Activated CD8-positive, alpha-beta memory T cell treated with anti-CD3 and anti-CD28 coated beads for 24 hours (primary cell): ENCODE measurements at regions not wholly inside any gene's neighbourhood (a gene's known extent, or its start where the extent isn't known, plus 50 kb on each side); places are given as distances from the start of the nearest gene placed in this dataset.
A peak's percentile ranks its signal among the peaks of the same experiment; 100 is the strongest.

Experiments
- DNase-seq: peaks from one replicate; pipeline ENCODE4 v3.0.0-alpha.2; 2020

DNA sequence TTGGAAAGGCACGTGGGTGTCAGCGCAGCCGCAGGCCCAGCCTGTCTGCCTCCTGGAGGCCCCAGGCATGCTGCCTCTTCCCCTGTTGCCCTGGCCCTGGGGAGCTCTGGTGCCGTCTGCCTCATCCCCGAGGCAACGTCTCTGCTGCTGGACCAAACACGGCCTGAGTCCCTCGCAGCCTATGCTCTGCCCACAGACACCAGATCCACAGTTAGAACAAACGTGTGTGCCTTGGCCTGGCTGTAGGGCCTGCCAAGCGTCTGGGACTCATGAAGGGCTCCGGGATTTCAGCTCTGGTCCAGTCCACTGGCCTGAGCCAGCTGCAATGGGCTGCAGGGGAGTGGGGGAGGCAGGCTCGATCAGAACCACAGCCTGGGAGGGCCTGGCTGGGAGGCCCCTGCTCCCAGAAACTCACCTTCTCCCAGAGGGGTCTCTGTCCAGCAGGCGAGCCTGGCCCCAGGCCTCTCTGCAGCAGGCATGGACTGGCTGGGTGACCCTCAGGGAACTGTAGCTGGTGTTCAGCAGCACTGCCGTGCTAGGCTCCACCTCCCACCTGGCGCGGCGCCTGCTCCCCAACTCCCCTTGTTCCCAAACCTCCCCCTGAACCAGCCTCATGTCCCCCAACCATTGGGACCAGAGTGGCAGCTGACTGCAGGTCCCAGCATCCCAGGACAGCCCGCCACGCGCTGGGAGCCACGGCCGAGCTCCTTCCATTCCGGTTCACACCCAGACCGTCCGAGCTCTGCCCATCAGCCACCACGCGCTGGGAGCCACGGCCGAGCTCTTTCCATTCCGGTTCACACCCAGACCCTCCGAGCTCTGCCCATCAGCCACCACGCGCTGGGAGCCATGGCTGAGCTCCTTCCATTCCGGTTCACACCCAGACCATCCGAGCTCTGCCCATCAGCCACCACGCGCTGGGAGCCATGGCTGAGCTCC lies 197.0 kb downstream of the DLL1 start:
- DNase-seq: peak; percentile 55

DNA sequence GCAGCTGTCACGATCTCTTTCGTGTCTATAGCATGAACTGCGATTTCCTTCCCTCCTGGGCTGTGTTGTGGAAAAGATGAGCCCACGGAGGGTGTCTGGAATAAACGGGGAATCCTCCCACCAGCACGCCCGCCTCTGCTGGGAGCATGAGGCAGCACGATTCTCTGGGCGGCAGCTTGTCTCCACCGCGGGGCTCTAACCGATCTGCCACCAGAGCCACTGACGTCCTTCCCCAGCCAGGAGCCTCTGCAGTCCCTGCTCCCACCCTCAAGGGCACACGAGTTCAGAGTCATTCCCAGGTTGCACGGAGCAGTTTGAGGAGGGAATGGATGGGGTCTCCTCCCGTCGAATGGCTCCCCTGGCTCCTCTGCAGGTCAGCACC lies 197.6 kb downstream of the DLL1 start:
- DNase-seq: no peak

DNA sequence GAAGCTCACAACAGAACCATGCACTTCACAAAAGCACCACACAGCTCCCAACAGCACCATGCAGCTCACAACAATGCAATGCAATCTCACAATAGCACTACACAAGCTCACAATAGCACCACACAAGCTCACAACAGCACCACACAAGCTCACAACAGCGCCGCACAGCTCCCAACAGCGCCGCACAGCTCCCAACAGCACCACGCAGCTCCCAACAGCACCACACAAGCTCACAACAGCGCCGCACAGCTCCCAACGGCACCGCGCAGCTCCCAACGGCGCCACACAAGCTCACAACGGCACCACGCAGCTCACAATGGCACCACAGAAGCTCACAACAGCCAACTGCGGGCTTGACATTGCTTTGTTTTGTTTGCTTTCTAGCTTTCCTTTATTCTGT lies 198.1 kb downstream of the DLL1 start:
- no peak for DNase-seq

DNA sequence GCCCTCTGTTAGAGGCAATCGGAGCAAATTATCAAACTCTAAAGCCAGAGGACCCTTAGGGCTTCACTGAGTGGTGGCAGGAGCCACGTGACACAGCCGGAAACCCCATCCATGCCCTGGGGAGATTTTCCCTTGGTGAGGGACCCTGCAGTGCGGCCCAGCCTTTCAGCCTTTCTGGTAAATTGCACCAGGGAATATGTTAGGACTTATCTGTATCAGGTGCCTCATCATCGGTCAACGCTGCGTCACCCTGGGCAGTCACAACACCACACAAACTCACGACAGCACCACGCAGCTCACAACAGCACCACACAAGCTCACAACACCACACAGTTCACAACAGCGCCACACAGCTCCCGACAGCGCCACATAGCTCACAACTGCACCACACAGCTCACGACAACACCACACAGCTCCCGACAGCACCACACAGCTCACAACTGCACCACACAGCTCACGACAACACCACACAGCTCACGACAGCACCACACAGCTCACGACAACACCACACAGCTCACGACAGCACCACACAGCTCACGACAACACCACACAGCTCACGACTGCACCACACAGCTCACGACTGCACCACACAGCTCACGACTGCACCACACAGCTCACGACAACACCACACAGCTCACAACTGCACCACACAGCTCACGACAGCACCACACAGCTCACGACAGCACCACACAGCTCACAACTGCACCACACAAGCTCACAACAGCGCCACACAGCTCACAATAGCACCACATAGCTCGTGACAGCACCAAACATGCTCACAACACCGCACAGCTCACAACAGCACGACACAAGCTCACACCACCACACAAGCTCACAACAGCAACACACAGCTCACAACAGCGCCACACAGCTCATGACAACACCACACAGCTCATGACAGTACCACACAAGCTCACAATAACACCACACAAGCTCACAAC lies 199.0 kb downstream of the DLL1 start:
- no peak for DNase-seq

DNA sequence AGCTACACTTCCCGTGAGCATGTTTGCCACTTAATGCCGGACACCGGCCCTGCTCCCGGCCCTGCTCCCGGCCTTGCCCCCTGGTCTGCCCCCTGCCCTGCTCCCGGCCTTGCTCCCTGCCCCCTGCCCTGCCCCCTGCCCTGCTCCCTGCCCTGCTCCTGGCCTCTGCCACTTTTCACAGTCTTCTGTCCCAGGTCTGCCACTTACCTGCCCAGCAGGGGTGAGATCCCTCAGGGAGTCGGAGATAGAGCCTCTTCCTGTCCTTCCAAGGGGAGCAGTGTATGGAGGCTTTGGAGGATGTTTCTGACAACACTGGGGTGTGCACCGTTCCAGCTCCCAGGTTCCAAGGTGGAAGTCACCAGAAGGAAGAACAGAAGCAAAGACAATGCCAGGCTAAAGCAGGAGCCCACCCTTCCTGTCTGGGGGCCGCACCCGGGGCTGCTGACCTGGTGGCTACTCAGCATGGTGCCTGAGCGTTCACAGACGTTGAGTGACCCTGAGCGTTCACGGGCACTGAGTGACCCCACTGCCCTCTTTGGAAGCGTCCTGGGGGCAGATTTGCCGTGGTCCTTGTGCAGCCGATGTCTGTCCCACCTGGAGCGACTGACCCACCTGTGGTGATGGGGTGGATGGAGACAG lies 199.8 kb downstream of the DLL1 start:
- no peak for DNase-seq

DNA sequence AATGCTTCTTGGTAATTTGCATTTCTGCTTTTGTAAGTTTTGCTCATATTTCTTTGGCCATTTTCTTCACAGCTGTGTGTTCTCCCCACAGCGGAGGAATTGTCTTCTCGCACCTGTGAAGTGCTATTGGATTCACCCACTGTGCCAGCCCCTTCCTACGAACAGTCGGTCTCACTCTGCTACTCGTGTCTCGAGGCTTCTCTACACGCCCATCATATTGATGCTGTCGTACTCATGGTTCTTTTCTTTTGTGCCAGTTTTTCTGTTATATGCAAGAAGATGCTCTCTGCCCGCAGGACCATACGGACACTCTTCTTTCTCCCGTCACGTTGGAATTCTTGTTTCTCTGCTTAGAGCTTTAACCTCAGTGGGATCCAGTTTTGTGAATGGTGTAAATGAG lies 200.3 kb downstream of the DLL1 start:
- DNase-seq: peak; percentile 50

DNA sequence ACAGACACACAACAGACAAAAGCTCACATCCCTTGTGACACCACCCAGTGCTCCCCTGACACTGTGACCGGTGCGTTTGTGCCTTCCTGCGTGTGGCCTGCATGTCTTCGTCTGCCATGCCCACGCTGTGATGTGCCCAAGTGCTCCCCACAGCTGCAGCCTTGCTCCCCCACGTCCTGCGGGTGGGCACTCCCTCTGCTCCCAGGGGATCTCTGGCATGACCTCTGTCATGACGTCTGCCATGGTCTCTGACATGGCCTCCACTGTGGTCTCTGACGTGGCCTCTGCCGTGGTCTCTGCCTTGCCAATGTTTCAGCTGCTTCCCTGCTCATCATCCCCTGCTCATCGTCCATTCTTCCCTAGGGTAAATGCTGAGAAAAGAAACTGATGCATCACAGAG lies 200.9 kb downstream of the DLL1 start:
- DNase-seq: no peak

DNA sequence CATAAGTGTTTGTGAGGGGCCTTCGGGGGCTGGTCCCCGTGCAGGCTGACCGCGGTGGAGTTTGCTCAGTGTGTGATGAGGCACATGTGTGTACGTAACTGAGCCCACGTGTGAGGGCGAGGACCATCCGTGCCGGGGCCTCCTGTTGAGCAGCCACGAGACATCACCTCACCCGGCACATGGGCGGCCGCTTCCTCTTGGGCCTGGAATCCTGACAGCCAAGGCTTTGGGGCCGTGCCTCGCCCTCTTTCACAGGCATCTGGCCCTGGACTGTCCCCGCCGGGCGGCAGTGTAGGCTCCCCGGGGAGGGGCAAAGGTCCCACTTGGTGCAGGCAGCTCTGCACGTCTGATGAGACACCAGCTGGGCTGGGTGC lies 202.3 kb downstream of the DLL1 start:
- peak; percentile 69 for DNase-seq

DNA sequence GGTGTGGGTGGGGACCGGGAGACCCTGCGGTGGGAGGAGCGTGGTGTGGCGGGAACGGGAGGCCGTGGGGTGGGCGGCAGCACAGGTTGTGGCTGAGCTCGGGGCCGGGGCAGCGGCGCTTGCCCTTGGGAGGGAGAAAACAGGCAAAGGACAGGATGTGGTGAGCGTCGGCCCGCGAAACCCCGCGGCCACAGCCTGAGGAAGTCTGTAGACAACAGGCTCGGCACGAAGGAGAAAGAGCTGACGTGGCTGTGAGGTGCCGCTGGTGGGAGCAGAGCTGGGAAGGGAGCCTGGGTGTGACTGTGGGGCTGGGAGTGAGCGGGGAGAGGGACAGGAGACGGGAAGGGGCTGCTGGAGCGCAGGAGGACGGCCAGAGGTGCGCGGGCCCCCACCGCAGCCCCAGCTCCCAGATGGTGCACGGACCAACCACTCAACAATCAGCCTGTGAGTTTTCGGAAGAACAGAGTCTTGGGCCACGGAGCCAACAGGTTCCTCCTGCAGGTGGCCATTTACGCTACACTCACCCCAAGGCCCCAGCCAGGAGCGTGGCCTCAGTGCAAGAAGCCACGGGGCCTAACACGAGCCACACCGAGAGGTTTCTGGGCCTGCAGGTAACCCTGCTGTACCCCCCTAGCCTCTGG lies 202.8 kb downstream of the DLL1 start:
- peak; percentile 77 for DNase-seq

DNA sequence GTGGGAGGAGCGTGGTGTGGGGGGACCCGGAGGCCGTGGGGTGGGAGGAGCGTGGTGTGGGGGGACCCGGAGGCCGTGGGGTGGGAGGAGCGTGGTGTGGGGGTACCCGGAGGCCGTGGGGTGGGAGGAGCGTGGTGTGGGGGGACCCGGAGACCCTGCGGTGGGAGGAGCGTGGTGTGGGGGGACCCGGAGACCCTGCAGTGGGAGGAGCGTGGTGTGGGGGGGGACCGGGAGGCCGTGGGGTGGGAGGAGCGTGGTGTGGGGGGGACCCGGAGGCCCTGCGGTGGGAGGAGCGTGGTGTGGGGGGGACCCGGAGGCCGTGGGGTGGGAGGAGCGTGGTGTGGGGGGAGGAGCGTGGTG lies 203.5 kb downstream of the DLL1 start:
- DNase-seq: peak; percentile 52

DNA sequence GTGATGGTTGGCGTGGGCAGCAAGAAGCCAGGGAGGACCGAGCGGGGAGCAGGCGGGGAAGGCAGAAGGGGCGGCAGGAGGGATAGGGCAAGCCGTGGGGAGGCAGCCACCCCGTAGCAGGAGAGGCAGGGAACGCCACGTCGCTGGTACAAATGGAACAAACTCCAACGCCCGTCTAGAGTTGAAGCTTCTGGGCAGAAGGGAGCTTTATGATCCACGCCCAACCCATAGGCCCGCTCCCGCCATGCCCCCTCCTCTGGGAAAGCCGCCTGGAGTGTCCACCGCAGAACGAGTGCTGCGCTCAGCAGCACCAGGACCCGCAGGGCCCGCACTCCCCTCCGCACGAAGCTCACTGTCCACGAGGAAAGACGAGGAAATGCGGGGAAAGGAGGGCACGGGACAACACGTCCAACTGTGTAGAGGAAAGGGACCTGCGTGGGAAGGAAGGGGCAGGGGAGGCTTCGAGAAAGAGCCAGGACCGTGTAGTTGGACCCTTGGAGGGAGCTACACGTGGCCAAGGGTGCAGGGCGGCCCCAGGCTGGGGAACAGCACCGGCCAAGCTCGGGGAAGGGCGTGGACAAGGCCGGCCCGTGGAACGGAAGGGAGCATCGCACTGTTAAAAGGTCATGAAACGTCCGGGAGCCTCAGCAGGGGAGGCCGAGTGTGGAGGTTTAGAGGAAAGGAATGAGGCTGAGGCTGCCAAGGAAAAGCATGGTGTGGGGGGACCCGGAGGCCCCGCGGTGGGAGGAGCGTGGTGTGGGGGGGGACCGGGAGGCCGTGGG lies 204.0 kb downstream of the DLL1 start:
- DNase-seq: peak; percentile 55

DNA sequence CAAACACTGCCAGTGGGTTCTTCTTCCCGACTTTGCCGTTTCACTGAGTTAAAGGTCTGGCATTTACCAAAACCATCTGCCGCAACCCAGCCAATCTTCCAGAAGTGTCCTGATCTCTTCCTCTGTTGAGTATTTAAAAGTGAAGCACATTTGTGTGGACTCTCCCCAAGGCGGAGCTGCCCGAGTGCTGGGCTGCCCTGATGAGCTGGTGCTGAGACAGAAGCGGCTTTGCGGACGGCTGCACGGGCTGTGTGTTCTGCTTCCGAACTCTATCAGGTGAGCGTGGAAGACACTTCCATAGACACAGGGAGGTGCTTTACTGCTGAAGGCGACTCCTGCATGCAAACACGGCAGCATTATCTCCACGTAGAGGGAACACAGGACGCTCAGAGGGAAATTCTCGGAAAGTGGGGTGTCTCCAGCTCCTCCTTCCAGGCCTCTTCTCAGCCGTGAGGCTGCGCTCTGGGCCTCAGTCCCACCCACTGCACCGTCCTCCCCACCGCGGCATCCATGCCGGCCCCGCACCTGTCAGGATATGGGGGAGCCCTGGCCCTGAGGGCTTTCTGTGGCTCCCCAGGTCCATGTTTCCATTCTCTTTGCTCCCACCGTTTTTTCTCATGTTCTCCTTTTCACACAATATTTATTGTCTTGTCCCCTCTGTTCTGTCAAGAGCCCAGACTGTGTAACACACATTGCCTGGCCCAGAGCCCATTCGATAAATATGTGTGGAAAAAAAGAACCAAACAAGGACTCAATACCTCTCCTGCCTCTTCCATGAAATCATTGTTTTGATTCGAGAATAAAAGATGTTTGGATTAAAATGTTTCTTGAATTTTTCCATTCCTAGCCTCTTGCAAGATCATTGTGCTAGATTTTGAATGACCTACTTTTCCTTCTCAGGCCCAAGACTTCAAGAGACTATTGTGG lies 205.1 kb downstream of the DLL1 start:
- DNase-seq: peak; percentile 51

DNA sequence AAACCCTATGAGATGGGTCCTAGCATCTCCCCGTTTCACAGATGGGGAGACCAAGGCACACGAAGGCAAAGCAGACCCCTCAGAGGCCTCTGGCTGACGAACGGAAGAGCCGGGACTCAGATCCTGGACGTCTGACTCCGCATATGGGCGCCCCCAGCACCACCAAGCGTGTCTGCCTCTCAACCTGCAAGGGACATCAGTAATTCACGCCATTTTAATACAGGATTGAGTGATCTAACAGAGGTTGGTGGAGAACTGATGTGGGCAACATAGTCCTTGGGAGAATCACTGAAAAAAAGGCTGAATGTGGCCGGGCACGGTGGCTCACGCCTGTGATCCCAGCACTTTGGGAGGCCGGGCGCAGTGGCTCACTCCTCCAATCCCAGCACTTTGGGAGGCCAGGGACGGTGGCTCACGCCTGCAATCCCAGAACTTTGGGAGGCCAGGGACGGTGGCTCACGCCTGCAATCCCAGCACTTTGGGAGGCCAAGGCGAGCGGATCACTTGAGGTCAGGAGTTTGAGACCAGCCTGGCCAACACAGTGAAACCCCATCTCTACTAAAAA lies 206.6 kb downstream of the DLL1 start:
- no peak for DNase-seq

DNA sequence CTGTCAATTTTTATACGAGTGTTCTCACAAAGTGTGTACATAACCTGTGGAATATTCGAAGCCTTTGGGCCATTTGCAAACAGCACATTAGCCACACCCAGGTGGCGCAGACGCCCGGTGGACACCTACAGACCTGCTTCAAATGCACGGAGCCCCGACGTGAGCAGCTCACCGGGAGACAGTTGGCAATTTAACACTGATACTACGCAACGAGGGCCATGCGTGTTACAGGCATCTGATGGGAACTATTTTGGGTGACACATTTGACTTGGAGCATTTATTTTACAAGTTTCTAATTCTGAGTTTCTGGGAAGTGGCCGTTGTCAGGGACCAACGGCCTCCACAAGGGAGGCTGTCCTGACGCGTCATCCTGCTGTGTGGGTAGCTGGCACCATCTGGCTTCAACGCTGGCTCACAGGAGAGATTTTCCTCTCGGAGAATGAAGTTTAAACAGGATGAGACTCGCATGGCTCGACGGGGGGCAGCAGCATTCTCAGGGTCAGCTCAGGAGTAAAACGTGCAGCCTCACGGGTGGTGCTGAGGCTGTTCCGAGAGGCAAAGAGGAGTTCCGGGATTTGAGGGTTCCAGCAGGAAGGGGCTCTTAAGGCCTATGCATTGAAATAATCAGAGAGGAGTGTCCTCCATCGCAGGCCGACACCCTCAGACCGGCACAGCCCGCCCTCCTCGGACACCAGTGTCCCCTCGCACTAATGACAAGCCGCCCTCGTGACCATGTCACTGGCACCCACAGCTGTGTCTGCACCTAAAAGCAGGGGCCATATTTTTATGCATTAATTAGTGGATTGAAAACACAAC lies 207.4 kb downstream of the DLL1 start:
- DNase-seq: peak; percentile 52

DNA sequence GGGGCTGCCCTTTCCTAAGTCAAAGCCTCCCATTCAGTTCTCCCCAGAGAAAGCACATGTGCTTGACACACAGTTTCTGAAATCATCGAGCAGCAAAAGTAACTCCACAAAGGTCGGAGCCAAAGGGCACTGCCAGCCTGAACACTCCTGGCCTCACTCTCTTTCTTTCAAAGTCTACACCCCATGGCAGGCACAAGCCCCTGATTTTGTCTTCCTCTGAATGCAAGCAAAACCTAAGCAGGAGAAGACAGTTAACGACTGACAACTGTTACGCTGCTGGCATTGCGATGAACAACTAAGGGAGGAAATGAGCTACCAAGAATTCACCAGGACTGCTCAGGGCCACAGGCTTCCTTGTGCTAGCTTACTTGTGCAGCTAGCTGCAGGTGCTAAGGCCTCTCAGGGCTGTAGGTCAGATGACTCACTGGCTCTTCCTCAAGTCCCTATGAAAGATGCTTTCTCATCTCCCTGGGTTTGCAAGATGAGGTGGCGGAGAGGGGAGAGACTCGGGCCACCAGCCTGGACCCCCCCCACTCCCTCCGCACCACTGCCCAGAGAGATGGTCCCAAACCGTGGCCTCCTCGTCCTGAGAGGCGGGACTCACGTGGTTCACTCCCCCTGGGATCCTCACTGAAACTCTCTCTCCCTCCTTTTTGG lies 208.2 kb downstream of the DLL1 start:
- DNase-seq: peak; percentile 55

DNA sequence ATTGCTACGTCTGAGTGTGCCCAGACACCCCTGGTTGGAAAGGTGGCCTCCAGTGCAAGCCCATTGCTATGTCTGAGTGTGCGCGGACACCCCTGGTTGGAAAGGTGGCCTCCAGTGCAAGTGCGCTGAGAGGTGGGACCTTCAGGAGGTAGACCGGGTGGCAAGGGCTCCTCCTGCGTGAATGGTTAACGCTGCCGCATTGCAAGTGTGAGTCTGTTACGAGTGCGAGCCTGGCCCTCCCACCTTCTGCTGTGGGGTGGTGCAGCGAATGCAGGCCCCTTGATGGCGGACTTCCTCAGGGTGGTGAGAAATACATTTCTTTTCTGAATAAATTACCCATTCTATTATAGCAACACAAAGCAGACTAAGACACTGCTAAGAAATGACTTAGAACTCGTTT lies 208.8 kb downstream of the DLL1 start:
- peak; percentile 46 for DNase-seq

DNA sequence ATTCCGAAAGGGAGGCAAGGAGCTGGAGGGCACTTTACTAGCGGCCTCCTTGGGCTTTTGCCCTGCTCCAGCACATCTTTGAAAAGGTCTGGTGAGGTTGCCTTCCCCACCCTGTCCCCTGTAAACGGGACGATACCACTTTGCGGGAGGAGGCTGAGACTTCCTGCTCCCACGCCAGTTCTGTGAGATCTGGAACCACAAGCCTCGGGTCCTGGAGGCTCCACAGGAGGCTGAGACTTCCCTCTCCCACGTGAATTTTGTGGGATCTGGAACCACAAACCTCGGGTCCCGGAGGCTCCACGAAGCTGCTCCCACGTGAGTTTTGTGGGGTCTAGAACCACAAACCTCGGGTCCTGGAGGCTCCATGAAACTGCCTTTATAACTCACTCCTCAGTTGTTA lies 209.3 kb downstream of the DLL1 start:
- DNase-seq: peak; percentile 42

DNA sequence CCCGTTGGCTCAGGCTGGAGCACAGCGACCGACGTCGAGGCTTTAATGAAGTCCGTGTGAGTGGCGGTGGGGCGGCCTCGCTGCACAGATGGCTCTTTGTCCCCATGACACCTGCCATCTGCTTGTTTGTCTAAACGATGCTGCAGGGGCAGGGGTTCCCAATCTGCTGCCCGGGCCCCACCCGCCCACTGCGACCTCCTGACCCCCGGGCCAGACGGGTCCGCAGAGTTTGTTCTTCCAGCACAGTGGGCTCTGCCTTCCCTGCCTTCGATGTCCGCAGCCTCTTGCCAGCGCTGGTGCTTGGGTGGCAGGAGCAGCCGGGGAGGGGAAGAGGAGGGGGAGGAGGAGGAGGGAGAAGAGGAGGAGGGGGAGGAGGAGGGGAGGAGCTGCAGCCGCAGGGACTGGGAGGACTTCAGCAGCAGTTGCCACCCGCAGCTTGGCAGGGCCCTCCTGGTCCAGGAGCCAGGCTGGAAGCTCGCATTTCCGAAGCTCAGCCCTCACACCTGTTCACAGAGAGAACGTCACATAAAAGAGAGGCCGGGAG lies 210.0 kb downstream of the DLL1 start:
- DNase-seq: peak; percentile 42
